Loucy (cell line): ENCODE measurements at regions not wholly inside any gene's neighbourhood (a gene's known extent, or its start where the extent isn't known, plus 50 kb on each side); places are given as distances from the start of the nearest gene placed in this dataset.

Experiments used
- EZH2phosphoT487 ChIP-seq: fragments of 200-600 bp; IDR thresholded peaks from 2 replicates; pipeline ENCODE4 v1.6.1; 2018; ENCODE audit warnings: antibody characterized with exemption, mild to moderate bottlenecking, moderate library complexity, borderline replicate concordance
- TF ChIP-seq, protein P1 (sequence below): fragments of 200-600 bp; sonication (generic); conservative IDR thresholded peaks from 2 replicates; pipeline ENCODE4 v1.5.1; 2014; ENCODE audit warnings: mild to moderate bottlenecking, antibody characterized with exemption, low read length

GRCh38 chr10:105964009-105964408 lies 1200.5 kb downstream of the SORCS1 start:
- TF ChIP-seq, protein P1, sequence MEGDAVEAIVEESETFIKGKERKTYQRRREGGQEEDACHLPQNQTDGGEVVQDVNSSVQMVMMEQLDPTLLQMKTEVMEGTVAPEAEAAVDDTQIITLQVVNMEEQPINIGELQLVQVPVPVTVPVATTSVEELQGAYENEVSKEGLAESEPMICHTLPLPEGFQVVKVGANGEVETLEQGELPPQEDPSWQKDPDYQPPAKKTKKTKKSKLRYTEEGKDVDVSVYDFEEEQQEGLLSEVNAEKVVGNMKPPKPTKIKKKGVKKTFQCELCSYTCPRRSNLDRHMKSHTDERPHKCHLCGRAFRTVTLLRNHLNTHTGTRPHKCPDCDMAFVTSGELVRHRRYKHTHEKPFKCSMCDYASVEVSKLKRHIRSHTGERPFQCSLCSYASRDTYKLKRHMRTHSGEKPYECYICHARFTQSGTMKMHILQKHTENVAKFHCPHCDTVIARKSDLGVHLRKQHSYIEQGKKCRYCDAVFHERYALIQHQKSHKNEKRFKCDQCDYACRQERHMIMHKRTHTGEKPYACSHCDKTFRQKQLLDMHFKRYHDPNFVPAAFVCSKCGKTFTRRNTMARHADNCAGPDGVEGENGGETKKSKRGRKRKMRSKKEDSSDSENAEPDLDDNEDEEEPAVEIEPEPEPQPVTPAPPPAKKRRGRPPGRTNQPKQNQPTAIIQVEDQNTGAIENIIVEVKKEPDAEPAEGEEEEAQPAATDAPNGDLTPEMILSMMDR: no peak
- no peak for TF ChIP-seq EZH2phosphoT487
